A673 (cell line): ENCODE measurements at regions not wholly inside any gene's neighbourhood (a gene's known extent, or its start where the extent isn't known, plus 50 kb on each side); places are given as distances from the start of the nearest gene placed in this dataset.

Experiments used
- EZH2 ChIP-seq: fragments of 200-600 bp; sonication (generic); IDR thresholded peaks from 2 replicates; pipeline ENCODE4 v1.6.1; 2017; ENCODE audit warnings: borderline replicate concordance, low read depth, mild to moderate bottlenecking, mixed read lengths, antibody characterized with exemption, low read length; ENCODE audit not compliant: poor library complexity, severe bottlenecking
- TF ChIP-seq, protein P1 (sequence below): fragments of 300-800, 200-600 bp; sonication (generic); conservative IDR thresholded peaks from 2 replicates; pipeline ENCODE4 v1.5.1; 2017; ENCODE audit warnings: low read depth, mild to moderate bottlenecking, antibody characterized with exemption, low read length, moderate library complexity, mixed read lengths

- TF ChIP-seq, protein P1, sequence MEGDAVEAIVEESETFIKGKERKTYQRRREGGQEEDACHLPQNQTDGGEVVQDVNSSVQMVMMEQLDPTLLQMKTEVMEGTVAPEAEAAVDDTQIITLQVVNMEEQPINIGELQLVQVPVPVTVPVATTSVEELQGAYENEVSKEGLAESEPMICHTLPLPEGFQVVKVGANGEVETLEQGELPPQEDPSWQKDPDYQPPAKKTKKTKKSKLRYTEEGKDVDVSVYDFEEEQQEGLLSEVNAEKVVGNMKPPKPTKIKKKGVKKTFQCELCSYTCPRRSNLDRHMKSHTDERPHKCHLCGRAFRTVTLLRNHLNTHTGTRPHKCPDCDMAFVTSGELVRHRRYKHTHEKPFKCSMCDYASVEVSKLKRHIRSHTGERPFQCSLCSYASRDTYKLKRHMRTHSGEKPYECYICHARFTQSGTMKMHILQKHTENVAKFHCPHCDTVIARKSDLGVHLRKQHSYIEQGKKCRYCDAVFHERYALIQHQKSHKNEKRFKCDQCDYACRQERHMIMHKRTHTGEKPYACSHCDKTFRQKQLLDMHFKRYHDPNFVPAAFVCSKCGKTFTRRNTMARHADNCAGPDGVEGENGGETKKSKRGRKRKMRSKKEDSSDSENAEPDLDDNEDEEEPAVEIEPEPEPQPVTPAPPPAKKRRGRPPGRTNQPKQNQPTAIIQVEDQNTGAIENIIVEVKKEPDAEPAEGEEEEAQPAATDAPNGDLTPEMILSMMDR, result no peak
- no peak for TF ChIP-seq EZH2
Measured at GRCh38 chr3:25038271-25038670, 389.8 kb upstream of the RARB start.
